GM18870 (cell line): ENCODE measurements at regions not wholly inside any gene's neighbourhood (a gene's known extent, or its start where the extent isn't known, plus 50 kb on each side); places are given as distances from the start of the nearest gene placed in this dataset.

Experiments used
- ATAC-seq: cut with Tn5 transposase; IDR thresholded peaks from one replicate; pipeline ENCODE4 v1.9.1; 2021; ENCODE audit warnings: moderate library complexity; ENCODE audit not compliant: unreplicated experiment

GRCh38 chr11:131295986-131296385 lies 74.4 kb upstream of the NTM start:
- ATAC-seq, result no peak

- ATAC-seq, result no peak
Measured at GRCh38 chr11:131297441-131297840, 73.0 kb upstream of the NTM start.

GRCh38 chr11:131299598-131300438 lies 70.6 kb upstream of the NTM start:
- ATAC-seq, result no peak

- no peak for ATAC-seq
Measured at GRCh38 chr11:131300439-131300717, 70.0 kb upstream of the NTM start.

GRCh38 chr11:131301306-131301705 lies 69.1 kb upstream of the NTM start:
- no peak for ATAC-seq

- ATAC-seq, result no peak
Measured at GRCh38 chr11:131302836-131303235, 67.6 kb upstream of the NTM start.

- ATAC-seq, result no peak
Measured at GRCh38 chr11:131303611-131304119, 66.8 kb upstream of the NTM start.

- no peak for ATAC-seq
Measured at GRCh38 chr11:131305005-131305404, 65.4 kb upstream of the NTM start.

- no peak for ATAC-seq
Measured at GRCh38 chr11:131307506-131307905, 62.9 kb upstream of the NTM start.

GRCh38 chr11:131309776-131310175 lies 60.6 kb upstream of the NTM start:
- ATAC-seq, result no peak

- ATAC-seq, result no peak
Measured at GRCh38 chr11:131311776-131312514, 58.5 kb upstream of the NTM start.
